ENCODE measurements at regions not wholly inside any gene's neighbourhood (a gene's known extent, or its start where the extent isn't known, plus 50 kb on each side); places are given as distances from the start of the nearest gene placed in this dataset.

DNA sequence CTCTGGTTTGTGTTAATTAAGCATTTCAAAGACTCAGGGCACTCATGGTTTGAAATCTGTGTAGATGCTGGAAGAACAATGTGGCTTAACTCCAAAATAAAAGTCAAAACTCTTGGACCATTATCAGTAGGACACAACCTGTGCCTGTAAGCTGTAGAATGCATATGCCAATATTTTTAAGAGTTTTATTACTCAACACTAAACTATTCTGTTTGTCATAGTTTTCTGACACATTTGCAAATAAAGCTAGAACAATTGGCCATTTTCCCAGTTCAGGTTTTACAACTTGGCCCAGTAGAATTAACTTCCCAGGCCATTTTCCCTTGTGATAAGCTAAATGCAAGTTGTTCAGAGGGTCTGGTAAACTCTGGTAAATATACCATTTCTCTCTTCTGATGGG lies 713.1 kb downstream of the CBLN2 start:
- no peak for ATAC-seq (replicated peaks; ENCODE audit: extremely low read depth, poor library complexity, severe bottlenecking)
- Mint-ChIP-seq H3K27me3 (no peaks in the 10 kb centered on the region), H3K4me3 (no peak overlapping the region), H3K4me1 (no peaks in the 10 kb centered on the region), H3K27ac (ENCODE audit: low read depth) (no peak overlapping the region), H3K9me3 (peaks cover 6% of the 10 kb centered on the region), H3K36me3 (ENCODE audit: insufficient read depth) (peaks cover 1% of the 10 kb centered on the region)
- DNase-seq (ENCODE audit: low spot score in 2 of 2), result no peak

DNA sequence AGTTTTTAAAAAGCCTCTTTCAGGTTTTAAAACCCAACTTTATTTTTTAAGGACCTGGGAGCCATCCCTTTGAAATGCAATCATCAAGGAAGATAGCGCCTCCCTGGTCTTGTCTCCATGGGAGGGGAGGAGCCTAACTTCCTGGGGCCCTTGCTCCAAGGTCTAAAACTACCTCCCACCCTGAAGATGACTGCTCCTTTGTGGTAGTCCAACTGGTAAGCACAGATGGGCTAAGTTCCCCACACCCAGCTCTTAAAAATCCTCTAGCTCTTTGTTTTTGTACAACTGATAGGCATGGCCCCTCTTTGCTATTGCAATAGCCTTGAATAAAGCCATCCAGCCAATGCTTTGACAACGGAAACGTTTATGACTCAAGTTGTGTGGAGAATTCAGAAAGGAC lies 716.8 kb downstream of the CBLN2 start:
- no peaks in the 10 kb centered on the region for H3K4me1 Mint-ChIP-seq
- ATAC-seq (replicated peaks; ENCODE audit: extremely low read depth, poor library complexity, severe bottlenecking), result no peak
- no peak overlapping the region for H3K27ac Mint-ChIP-seq (ENCODE audit: low read depth)
- H3K4me3 Mint-ChIP-seq, result no peak overlapping the region
- no peaks in the 10 kb centered on the region for H3K27me3 Mint-ChIP-seq
- no peaks in the 10 kb centered on the region for H3K36me3 Mint-ChIP-seq (ENCODE audit: insufficient read depth)
- no peak for DNase-seq (ENCODE audit: low spot score in 2 of 2)
- H3K9me3 Mint-ChIP-seq, result peaks cover 6% of the 10 kb centered on the region

- Mint-ChIP-seq H3K9me3 (peaks cover 9% of the 10 kb centered on the region), H3K4me1 (no peaks in the 10 kb centered on the region), H3K27me3 (no peaks in the 10 kb centered on the region), H3K4me3 (no peak overlapping the region), H3K36me3 (ENCODE audit: insufficient read depth) (no peaks in the 10 kb centered on the region), H3K27ac (ENCODE audit: low read depth) (no peak overlapping the region)
- no peak for ATAC-seq (replicated peaks; ENCODE audit: extremely low read depth, poor library complexity, severe bottlenecking)
- no peak for DNase-seq (ENCODE audit: low spot score in 2 of 2)
Observed at GRCh38 chr18:71815305-71815704, 728.8 kb downstream of the CBLN2 start.

- Mint-ChIP-seq H3K4me1 (no peaks in the 10 kb centered on the region), H3K27ac (ENCODE audit: low read depth) (no peak overlapping the region), H3K9me3 (peaks cover 5% of the 10 kb centered on the region), H3K27me3 (no peaks in the 10 kb centered on the region), H3K36me3 (ENCODE audit: insufficient read depth) (no peaks in the 10 kb centered on the region), H3K4me3 (no peak overlapping the region)
- no peak for DNase-seq (ENCODE audit: low spot score in 2 of 2)
- no peak for ATAC-seq (replicated peaks; ENCODE audit: extremely low read depth, poor library complexity, severe bottlenecking)
Observed at GRCh38 chr18:71809711-71810110, 734.4 kb downstream of the CBLN2 start.

DNA sequence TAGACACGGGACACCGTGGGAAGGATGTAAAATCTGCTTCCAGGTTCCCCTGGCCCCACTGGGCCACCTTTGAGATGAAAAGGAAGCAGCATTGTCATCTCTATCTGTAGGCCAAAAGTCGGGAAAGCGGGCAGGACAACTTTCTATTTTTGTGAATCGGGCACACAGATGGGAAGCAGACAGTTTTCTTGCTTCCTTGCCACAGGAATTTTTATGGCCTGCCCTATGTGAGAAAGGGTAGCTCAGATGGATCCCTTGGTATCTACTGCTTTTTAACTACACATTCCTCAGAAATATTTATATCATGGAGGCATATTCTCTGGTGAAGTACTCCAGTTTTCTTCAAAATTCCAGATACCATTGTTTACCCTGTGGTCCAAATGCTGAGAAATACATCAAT lies 735.5 kb downstream of the CBLN2 start:
- no peaks in the 10 kb centered on the region for H3K4me1 Mint-ChIP-seq
- DNase-seq (ENCODE audit: low spot score in 2 of 2), result no peak

GRCh38 chr18:71807586-71807985 lies 736.6 kb downstream of the CBLN2 start:
- Mint-ChIP-seq H3K36me3 (ENCODE audit: insufficient read depth) (no peaks in the 10 kb centered on the region), H3K27me3 (no peaks in the 10 kb centered on the region), H3K4me1 (no peaks in the 10 kb centered on the region), H3K9me3 (peaks cover 8% of the 10 kb centered on the region), H3K4me3 (no peak overlapping the region), H3K27ac (ENCODE audit: low read depth) (no peak overlapping the region)
- ATAC-seq (replicated peaks; ENCODE audit: extremely low read depth, poor library complexity, severe bottlenecking) (no peak), DNase-seq (ENCODE audit: low spot score in 2 of 2) (no peak)

More for the DNA sequence above, 735.5 kb downstream of the CBLN2 start:
- no peaks in the 10 kb centered on the region for H3K27me3 Mint-ChIP-seq
- no peak overlapping the region for H3K4me3 Mint-ChIP-seq
- ATAC-seq (replicated peaks; ENCODE audit: extremely low read depth, poor library complexity, severe bottlenecking), result no peak
- H3K27ac Mint-ChIP-seq (ENCODE audit: low read depth), result no peak overlapping the region
- no peaks in the 10 kb centered on the region for H3K36me3 Mint-ChIP-seq (ENCODE audit: insufficient read depth)
- peaks cover 12% of the 10 kb centered on the region for H3K9me3 Mint-ChIP-seq

DNA sequence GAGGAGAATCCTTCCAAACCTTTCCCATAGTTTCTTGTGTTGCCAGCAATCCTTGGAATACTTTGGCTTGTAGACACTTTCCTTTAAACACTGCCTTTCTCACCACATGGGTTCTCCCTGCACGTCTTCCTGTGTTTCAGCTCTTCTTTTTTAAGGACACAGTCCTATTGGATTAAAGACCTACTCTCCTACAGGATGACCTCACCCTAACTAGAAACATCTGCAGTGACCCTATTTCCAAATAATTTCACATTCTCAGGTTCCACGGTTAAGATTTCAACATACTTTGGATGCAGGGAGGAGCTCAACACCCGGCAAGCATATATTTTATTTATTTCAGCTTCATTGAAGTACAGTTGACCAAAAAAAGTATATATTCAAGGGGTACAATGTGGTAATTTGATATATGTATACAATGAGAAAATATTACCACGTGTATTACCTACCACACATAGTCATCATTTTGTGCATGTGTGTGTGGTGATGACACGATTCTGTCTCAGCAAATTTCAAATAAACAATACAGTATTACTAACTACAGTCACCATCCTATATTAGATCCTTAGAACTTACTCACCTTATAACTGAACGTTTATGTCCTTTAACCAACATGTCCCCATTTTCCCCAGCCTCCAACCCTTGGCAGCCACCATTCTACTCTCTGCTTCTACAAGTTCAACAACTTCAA lies 745.0 kb downstream of the CBLN2 start:
- no peak overlapping the region for H3K27ac Mint-ChIP-seq (ENCODE audit: low read depth)

DNA sequence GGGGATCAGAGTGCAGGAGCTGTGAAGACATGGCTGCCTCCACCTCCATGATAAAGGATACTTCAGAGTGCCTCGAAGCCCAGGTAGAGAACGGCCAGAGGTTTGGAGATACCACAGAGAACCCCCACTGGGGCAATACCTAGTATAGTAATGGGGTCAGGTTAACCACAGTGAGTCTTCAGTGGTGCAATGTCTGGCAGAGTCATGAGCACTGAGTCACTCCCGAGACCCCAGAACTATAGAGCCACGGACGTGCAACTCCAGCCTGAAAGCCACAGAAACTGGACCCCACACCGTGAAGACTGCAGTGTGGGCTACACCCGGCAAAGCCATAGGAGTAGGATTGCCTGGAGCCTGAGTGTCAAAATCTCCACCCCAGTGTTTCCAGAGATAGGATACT lies 746.6 kb downstream of the CBLN2 start:
- Mint-ChIP-seq H3K4me3 (no peak overlapping the region), H3K4me1 (no peaks in the 10 kb centered on the region), H3K27me3 (no peaks in the 10 kb centered on the region), H3K9me3 (peaks cover 5% of the 10 kb centered on the region), H3K27ac (ENCODE audit: low read depth) (no peak overlapping the region), H3K36me3 (ENCODE audit: insufficient read depth) (no peaks in the 10 kb centered on the region)
- DNase-seq (ENCODE audit: low spot score in 2 of 2) (no peak), ATAC-seq (replicated peaks; ENCODE audit: extremely low read depth, poor library complexity, severe bottlenecking) (no peak)

More for the DNA sequence above, 745.0 kb downstream of the CBLN2 start:
- Mint-ChIP-seq H3K4me1 (no peaks in the 10 kb centered on the region), H3K36me3 (ENCODE audit: insufficient read depth) (no peaks in the 10 kb centered on the region), H3K4me3 (no peak overlapping the region), H3K9me3 (peaks cover 11% of the 10 kb centered on the region), H3K27me3 (no peaks in the 10 kb centered on the region)
- ATAC-seq (replicated peaks; ENCODE audit: extremely low read depth, poor library complexity, severe bottlenecking), result no peak
- DNase-seq (ENCODE audit: low spot score in 2 of 2), result no peak

- ATAC-seq (replicated peaks; ENCODE audit: extremely low read depth, poor library complexity, severe bottlenecking) (no peak), DNase-seq (ENCODE audit: low spot score in 2 of 2) (no peak)
- no peaks in the 10 kb centered on the region for H3K4me1 Mint-ChIP-seq
- no peaks in the 10 kb centered on the region for H3K27me3 Mint-ChIP-seq
- no peaks in the 10 kb centered on the region for H3K36me3 Mint-ChIP-seq (ENCODE audit: insufficient read depth)
- no peak overlapping the region for H3K4me3 Mint-ChIP-seq
- H3K27ac Mint-ChIP-seq (ENCODE audit: low read depth), result no peak overlapping the region
- peaks cover 13% of the 10 kb centered on the region for H3K9me3 Mint-ChIP-seq
Observed at GRCh38 chr18:71784777-71785176, 759.4 kb downstream of the CBLN2 start.

- H3K9me3 Mint-ChIP-seq, result peaks cover 10% of the 10 kb centered on the region
- ATAC-seq (replicated peaks; ENCODE audit: extremely low read depth, poor library complexity, severe bottlenecking) (no peak), DNase-seq (ENCODE audit: low spot score in 2 of 2) (no peak)
- H3K4me3 Mint-ChIP-seq, result no peak overlapping the region
- no peaks in the 10 kb centered on the region for H3K36me3 Mint-ChIP-seq (ENCODE audit: insufficient read depth)
- H3K27ac Mint-ChIP-seq (ENCODE audit: low read depth), result no peak overlapping the region
- H3K27me3 Mint-ChIP-seq, result no peaks in the 10 kb centered on the region
- H3K4me1 Mint-ChIP-seq, result no peaks in the 10 kb centered on the region
Observed at GRCh38 chr18:71760541-71760940, 783.6 kb downstream of the CBLN2 start.

GRCh38 chr18:71754246-71754645 lies 789.9 kb downstream of the CBLN2 start:
- Mint-ChIP-seq H3K4me3 (no peak overlapping the region), H3K27ac (ENCODE audit: low read depth) (no peak overlapping the region), H3K27me3 (no peaks in the 10 kb centered on the region), H3K4me1 (no peaks in the 10 kb centered on the region), H3K9me3 (peaks cover 33% of the 10 kb centered on the region), H3K36me3 (ENCODE audit: insufficient read depth) (no peaks in the 10 kb centered on the region)
- DNase-seq (ENCODE audit: low spot score in 2 of 2) (no peak), ATAC-seq (replicated peaks; ENCODE audit: extremely low read depth, poor library complexity, severe bottlenecking) (no peak)

GRCh38 chr18:71743634-71744033 lies 800.5 kb downstream of the CBLN2 start:
- Mint-ChIP-seq H3K27me3 (no peaks in the 10 kb centered on the region), H3K9me3 (peaks cover 23% of the 10 kb centered on the region), H3K4me1 (no peaks in the 10 kb centered on the region), H3K4me3 (no peak overlapping the region), H3K27ac (ENCODE audit: low read depth) (no peak overlapping the region), H3K36me3 (ENCODE audit: insufficient read depth) (no peaks in the 10 kb centered on the region)
- DNase-seq (ENCODE audit: low spot score in 2 of 2) (no peak), ATAC-seq (replicated peaks; ENCODE audit: extremely low read depth, poor library complexity, severe bottlenecking) (no peak)

DNA sequence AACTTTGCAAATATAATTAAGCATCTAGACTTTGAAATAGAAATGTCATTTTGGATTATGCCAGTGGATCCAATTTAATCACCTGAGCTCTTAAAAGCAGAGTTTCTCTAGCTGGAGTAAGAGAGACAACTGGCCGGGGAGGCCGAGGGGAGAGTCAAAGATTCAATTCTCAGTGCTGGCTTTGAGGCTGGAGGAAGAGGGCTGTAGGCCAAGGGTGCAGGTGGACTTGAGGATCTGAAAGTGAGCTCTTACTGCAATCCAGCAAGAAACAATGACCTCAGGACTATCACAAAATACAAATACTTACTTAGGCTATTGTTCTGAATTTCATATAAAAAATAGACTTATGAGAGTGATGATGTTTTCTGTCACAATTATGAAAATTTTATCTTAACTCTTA lies 814.5 kb downstream of the CBLN2 start:
- no peak overlapping the region for H3K27ac Mint-ChIP-seq (ENCODE audit: low read depth)
- H3K4me1 Mint-ChIP-seq, result no peaks in the 10 kb centered on the region
- no peaks in the 10 kb centered on the region for H3K27me3 Mint-ChIP-seq
- ATAC-seq (replicated peaks; ENCODE audit: extremely low read depth, poor library complexity, severe bottlenecking), result no peak
- H3K9me3 Mint-ChIP-seq, result peaks cover 39% of the 10 kb centered on the region
- no peaks in the 10 kb centered on the region for H3K36me3 Mint-ChIP-seq (ENCODE audit: insufficient read depth)
- no peak overlapping the region for H3K4me3 Mint-ChIP-seq
- DNase-seq (ENCODE audit: low spot score in 2 of 2), result no peak
